Endodermal cell (in vitro differentiated cells): ENCODE measurements at regions not wholly inside any gene's neighbourhood (a gene's known extent, or its start where the extent isn't known, plus 50 kb on each side); places are given as distances from the start of the nearest gene placed in this dataset.

Source experiments
- DNase-seq: peaks from one replicate; pipeline ENCODE4 v3.0.0-alpha.2; 2017
- H3K27ac ChIP-seq: 2 replicates; pipeline ENCODE4 v1.5.1; 2013; ENCODE audit warnings: mild to moderate bottlenecking, low read depth, low read length, moderate library complexity
- H3K27me3 ChIP-seq: 2 replicates; pipeline ENCODE4 v1.6.1; 2013; ENCODE audit warnings: mild to moderate bottlenecking, low read length, moderate library complexity; ENCODE audit not compliant: insufficient read depth, control insufficient read depth, poor library complexity, severe bottlenecking
- H3K36me3 ChIP-seq: 2 replicates; pipeline ENCODE4 v1.7.0; 2013; ENCODE audit warnings: mild to moderate bottlenecking, low read length, moderate library complexity; ENCODE audit not compliant: control insufficient read depth, insufficient read depth
- H3K4me1 ChIP-seq: one replicate; pipeline ENCODE4 v1.7.0; 2013; ENCODE audit warnings: low read length; ENCODE audit not compliant: control insufficient read depth, insufficient read depth
- H3K4me3 ChIP-seq: 2 replicates; pipeline ENCODE4 v1.5.1; 2013; ENCODE audit warnings: mild to moderate bottlenecking, low read length, moderate library complexity
- H3K9ac ChIP-seq: 2 replicates; pipeline ENCODE4 v1.6.1; 2013; ENCODE audit warnings: mild to moderate bottlenecking, low read length, moderate library complexity; ENCODE audit not compliant: poor library complexity, severe bottlenecking; ENCODE audit errors: extremely low read depth
- H3K9me3 ChIP-seq: 2 replicates; pipeline ENCODE4 v1.6.1; 2013; ENCODE audit warnings: mild to moderate bottlenecking, low read length, moderate library complexity; ENCODE audit not compliant: control insufficient read depth
- H3K27ac Mint-ChIP-seq: 2 replicates; pipeline ENCODE4 v1.8.0; 2020; ENCODE audit warnings: mixed read lengths
- H3K27me3 Mint-ChIP-seq: 2 replicates; pipeline ENCODE4 v1.8.0; 2021; ENCODE audit warnings: mild to moderate bottlenecking, mixed read lengths; ENCODE audit not compliant: insufficient read depth
- H3K36me3 Mint-ChIP-seq: 2 replicates; pipeline ENCODE4 v1.8.0; 2020; ENCODE audit warnings: low read depth, mixed read lengths
- H3K4me1 Mint-ChIP-seq: 2 replicates; pipeline ENCODE4 v1.8.0; 2020; ENCODE audit warnings: mixed read lengths
- H3K4me3 Mint-ChIP-seq: 2 replicates; pipeline ENCODE4 v1.8.0; 2020; ENCODE audit warnings: mild to moderate bottlenecking, moderate library complexity, mixed read lengths
- H3K9me3 Mint-ChIP-seq: 2 replicates; pipeline ENCODE4 v1.8.0; 2020; ENCODE audit warnings: mild to moderate bottlenecking, mixed read lengths
- CTCF ChIP-seq: fragments of 200-600 bp; sonication (generic); conservative IDR thresholded peaks from 2 replicates; pipeline ENCODE4 v1.5.0; 2021; ENCODE audit warnings: antibody characterized with exemption, mild to moderate bottlenecking
- WGBS, 2 experiments: methylation state at CpG; one replicate each; pipeline versions ENCODE4 v1.1.5 to v1.1.7; 2013; ENCODE audit warnings: missing lambda C conversion rate in 2 of 2, mixed read lengths in 1 of 2; ENCODE audit not compliant: insufficient coverage in 1 of 2, insufficient read length in 1 of 2; 5-methylcytosine and 5-hydroxymethylcytosine counted together

DNA sequence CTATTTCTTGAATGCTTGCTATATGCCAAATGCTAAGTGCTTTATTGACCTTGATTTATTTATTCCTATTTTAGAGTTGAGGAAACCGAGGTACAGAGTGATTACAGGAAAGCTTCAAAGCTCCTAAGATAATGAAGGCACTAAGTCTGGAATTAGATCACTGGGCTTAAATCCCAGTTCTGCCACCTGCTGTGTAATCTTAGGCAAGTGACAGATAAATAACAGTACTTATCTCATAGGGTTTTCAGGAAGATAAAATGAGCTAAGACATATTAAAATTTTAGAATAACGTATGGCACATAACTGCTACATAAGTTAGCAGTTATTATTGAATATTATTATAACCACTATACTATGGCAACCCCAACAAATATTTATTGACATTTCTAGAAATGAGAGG lies 843.8 kb downstream of the DTWD2 start:
- no peak overlapping the region for H3K27ac Mint-ChIP-seq
- H3K36me3 Mint-ChIP-seq = no peaks in the 10 kb centered on the region
- Histone ChIP-seq H3K27me3 (peaks cover 75% of the 10 kb centered on the region), H3K4me1 (no peaks in the 10 kb centered on the region), H3K4me3 (no peak overlapping the region), H3K36me3 (no peaks in the 10 kb centered on the region), H3K9ac (no peak overlapping the region), H3K27ac (no peak overlapping the region), H3K9me3 (no peaks in the 10 kb centered on the region)
- no peaks in the 10 kb centered on the region for H3K9me3 Mint-ChIP-seq
- no peak for TF ChIP-seq CTCF
- H3K4me3 Mint-ChIP-seq = no peak overlapping the region
- H3K4me1 Mint-ChIP-seq = no peaks in the 10 kb centered on the region
- peak; percentile 44 for DNase-seq
- WGBS, 2 experiments = 59% methylated on average over 1 of the region's 2 CpGs; no CpG with 5 or more reads in 1 of the 2 experiments
- H3K27me3 Mint-ChIP-seq = peaks cover 66% of the 10 kb centered on the region

- H3K4me1 Mint-ChIP-seq = no peaks in the 10 kb centered on the region
- no CpG with 5 or more reads among the region's 1 CpG for WGBS, 2 experiments
- TF ChIP-seq CTCF = no peak
- H3K4me3 Mint-ChIP-seq = no peak overlapping the region
- H3K9me3 Mint-ChIP-seq = no peaks in the 10 kb centered on the region
- Histone ChIP-seq H3K4me1 (no peaks in the 10 kb centered on the region), H3K4me3 (no peak overlapping the region), H3K27ac (no peak overlapping the region), H3K9me3 (no peaks in the 10 kb centered on the region), H3K27me3 (peaks cover 52% of the 10 kb centered on the region), H3K36me3 (no peaks in the 10 kb centered on the region), H3K9ac (no peak overlapping the region)
- peaks cover 39% of the 10 kb centered on the region for H3K27me3 Mint-ChIP-seq
- no peak for DNase-seq
- no peak overlapping the region for H3K27ac Mint-ChIP-seq
- H3K36me3 Mint-ChIP-seq = no peaks in the 10 kb centered on the region
Observed at GRCh38 chr5:118139361-118139760, 849.0 kb downstream of the DTWD2 start.

DNA sequence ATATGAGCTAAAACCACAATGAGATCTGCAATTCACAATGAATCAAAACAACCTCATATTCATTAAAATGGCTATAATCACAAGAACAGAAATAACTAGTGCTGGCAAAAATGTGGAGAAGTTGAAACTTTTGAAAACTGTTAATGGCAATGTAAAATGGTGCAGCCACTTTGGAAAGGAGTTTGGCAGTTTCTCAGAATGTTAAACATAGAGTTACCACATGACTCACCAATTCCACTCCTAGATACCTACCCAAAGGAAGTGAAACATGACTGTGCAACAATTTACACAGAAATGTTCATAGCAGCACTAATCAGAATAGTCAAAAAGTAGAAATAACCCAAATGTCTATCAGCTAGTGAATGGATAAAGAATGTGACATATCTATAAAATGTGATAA lies 862.2 kb downstream of the DTWD2 start:
- no peak overlapping the region for H3K4me3 ChIP-seq
- Mint-ChIP-seq H3K27me3 (peaks cover 17% of the 10 kb centered on the region), H3K9me3 (no peaks in the 10 kb centered on the region), H3K36me3 (no peaks in the 10 kb centered on the region), H3K4me1 (no peaks in the 10 kb centered on the region), H3K4me3 (no peak overlapping the region), H3K27ac (no peak overlapping the region)
- no peak overlapping the region for H3K27ac ChIP-seq
- no peaks in the 10 kb centered on the region for H3K27me3 ChIP-seq
- no peak for DNase-seq
- no peaks in the 10 kb centered on the region for H3K36me3 ChIP-seq
- H3K9me3 ChIP-seq = no peaks in the 10 kb centered on the region
- H3K4me1 ChIP-seq = no peaks in the 10 kb centered on the region
- H3K9ac ChIP-seq = no peak overlapping the region
- TF ChIP-seq CTCF = no peak
